ENCODE measurements at regions not wholly inside any gene's neighbourhood (a gene's known extent, or its start where the extent isn't known, plus 50 kb on each side); places are given as distances from the start of the nearest gene placed in this dataset.
"Not testable (repeated sequence)": the region's sequence is repeated elsewhere in the genome, so short reads cannot be mapped to it uniquely, and the experiment has no call there.

DNA sequence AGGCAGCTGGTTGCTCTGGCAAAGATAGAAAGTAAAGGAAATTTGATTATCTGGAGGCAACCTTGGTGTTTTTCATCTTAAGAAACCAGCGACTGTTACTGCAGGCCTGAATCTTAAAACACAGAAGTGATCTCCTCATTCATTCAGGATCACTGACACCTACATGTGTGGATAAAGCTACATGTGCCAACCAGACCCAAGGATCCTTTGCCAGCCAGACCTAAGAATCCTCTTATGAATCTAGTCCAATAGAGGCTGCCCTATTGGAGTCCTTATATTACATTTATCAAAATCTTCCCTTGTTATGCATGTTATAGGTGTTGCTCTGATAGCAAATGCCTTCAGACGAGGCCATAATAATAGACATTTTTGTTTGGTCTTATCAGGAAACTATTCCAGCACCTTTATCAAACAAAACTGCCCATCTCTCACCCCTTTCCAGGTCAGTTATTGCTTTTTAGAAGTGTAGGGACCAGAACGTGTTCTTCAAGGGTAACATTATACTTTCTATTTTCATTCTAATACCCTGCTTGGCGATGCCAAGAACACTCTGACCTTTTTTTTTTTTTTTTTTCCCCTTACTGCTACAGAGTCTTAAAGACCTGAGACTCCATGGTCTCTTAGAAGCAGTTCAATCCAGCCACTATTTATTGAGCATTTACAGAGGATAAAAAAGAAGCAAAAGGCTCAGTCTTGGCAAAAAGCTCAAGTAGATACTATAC is 175.5 kb upstream of the PTBP2 start:
- no peak for DNase-seq (ENCODE audit: low spot score)

DNA sequence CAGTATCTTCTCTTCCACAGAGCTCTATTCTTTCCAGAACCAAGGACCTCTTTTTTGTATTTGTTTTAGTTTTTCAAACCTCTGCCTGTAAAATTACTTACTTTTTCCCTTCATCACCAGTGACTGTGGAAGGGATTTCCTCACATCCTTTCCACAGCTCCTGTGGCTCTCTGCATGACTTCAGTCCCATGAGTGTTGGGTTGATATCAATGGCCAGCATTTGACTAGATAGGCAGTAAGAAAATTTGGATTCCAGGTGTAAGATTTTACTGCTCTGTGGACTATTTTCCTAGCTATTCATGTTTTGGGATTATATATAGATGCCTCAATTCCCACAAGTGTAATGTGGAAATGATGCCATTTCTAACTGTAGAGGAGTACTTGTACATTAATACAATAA is 171.5 kb upstream of the PTBP2 start:
- DNase-seq (ENCODE audit: low spot score) = no peak

DNA sequence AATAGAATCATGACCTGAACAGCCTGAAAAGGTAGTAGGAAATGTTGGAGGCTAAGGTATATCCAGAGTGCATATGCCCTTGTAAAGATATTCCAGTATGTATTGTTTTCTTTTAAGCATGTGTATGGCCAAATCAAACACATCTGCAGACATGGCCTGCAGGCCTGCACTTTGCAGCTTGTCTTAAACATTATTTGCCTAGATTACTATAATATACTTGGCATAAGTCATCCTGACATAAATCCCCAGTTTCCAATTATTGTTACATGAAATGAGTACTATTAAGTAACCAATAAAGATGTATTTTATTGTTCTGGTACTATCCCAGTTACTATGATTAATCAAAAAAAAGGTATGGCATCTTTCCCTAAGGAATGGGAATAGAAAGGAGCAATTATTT is 169.1 kb upstream of the PTBP2 start:
- no peak for DNase-seq (ENCODE audit: low spot score)

DNA sequence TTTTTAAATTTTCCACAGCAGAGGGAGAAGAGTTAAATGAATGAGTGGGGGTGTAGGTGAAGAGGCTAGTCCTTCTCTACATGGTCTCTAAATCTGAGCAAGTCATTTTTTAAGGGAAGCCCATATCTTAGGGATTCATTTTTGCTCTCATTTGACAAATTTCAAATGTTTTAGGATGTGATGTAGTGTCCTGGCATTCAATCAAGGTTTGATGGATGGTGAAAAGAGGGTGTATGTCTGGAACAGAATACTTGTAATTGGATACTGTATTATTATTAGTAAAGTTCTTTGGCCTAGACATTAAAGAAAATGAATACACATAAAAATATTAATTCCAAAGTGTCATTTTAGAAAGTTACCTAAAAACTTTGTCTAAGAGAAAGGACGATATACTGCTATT is 167.8 kb upstream of the PTBP2 start:
- no peak for DNase-seq (ENCODE audit: low spot score)

DNA sequence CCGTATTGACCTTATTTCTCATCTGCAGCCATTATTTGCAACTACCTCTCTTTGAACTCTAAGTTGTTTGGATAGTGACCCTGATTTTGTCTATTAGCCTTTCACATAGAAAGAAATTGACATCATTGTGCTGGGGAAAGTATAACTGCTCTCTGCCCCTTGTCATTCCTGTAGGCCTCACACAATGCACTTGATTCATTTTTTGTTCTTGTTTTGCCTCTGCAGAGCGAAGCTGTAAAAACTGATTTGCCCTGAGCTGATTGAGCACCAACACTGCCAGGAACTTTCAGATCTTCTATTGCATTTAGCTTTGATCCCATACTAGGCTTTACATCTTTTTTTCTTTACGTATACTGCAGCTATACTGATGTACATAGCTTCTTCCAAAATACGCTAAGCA is 167.2 kb upstream of the PTBP2 start:
- no peak for DNase-seq (ENCODE audit: low spot score)

DNA sequence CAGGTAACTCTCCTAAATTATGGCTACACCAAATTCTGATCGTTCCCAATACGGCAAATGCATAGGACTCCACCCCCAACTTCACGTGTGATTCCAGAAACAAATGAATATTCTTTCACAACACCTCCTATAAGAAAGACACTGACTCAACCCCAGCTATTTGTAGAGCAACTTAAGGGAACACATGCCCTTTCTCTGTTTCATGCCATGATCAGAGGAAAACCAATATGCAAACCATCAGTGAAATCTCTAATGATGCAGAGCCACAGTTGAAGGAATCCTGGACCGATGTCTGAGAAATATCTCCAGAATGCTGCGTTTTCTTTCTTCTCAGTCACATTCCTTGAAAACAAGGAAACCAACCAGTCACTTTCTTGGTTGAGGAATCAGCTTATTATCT is 164.2 kb upstream of the PTBP2 start:
- no peak for DNase-seq (ENCODE audit: low spot score)

DNA sequence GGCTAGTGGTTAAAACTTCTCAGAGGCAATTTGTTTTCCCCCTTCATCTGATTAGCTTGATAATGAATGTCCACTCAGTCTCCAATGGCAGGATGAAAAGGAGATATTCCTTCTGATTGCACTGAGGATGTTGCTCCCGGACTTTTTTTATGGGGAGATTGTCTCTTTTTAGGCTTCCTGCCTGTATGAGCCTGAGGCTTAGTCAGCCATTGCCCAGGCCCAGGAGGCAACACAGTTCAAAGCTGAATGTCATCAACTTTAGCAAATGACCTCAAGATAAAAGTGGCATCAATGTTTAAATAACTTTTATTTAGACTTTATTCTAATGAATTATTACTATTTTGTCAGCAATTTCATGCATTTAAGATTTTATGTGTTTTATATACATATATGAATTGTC is 162.9 kb upstream of the PTBP2 start:
- no peak for DNase-seq (ENCODE audit: low spot score)

DNA sequence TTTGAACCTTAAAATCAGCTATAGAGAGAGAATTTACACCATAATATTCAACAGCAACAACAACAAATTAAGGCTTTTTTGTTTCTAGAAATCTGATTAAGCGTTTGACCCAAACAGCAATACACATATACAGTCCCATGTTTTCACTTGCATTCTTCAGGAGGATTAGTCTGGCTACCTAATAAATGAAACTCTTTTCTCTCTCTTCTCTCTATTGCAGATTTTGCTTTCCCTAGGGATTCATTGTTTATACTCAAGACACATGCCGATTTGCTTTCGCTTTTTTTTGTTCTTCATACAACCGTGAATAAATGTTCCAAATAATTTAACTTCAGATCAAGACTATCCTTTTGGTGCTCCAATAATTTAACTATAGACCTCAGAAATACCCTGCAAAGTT is 162.4 kb upstream of the PTBP2 start:
- DNase-seq (ENCODE audit: low spot score) = no peak

DNA sequence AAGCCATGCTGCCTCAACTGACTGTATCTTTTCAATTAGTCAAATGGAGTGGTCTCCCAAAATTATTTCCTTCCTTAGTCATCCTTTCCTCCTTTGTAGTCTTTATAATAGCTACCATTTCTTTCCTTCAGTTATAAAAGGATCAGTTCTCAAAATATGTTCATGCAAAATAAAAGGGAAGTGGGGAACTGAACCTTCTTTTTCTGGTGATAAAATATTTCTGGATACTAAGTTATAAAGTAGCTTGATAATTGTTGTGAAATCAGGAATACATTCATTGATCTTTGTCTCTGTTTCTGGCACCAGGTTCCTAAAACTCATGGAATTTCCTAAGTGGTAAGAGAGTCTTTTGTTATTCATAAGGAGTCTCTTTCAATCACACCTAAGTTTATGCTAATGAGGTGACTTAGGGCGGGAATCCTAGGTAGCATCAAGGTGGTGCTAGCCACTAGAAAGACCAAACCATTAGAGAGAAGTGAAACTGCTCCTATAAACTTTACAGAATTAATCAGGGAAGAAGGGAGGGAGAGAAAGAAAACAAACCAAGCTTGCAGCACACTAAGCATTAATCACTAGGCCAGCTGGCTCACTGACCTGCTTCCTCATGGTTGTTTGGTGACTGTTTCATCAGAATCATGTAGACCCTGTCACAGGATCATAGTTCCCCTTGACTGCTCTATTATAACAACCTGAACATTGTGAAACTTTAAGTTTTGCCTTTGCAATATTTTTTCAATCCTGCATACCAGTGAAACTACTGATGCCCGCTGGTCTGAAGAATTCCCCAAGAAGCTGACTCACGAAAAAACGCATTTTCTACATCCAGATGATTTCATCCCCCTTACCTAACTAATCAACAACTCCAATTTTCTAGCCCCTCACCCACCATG is 161.6 kb upstream of the PTBP2 start:
- no peak for DNase-seq (ENCODE audit: low spot score)

DNA sequence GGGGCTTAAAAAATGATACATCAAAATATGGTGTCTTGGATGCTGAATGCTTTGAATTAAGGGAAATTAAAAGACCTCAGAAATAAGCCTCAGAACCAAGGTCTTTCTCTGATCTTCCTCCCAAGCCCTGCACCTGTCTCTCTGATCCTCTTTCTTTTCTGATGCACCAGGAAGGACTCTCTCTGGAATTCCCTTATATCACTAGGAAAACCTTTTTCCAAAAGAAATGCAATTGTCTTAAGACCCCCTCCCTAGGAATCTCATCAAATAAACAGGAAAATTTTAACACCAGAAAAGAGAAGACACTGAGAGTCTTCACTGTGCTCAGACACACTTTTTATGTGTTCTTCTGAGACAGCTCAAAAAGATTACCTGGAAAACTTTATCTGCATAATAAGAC is 159.5 kb upstream of the PTBP2 start:
- no peak for DNase-seq (ENCODE audit: low spot score)

DNA sequence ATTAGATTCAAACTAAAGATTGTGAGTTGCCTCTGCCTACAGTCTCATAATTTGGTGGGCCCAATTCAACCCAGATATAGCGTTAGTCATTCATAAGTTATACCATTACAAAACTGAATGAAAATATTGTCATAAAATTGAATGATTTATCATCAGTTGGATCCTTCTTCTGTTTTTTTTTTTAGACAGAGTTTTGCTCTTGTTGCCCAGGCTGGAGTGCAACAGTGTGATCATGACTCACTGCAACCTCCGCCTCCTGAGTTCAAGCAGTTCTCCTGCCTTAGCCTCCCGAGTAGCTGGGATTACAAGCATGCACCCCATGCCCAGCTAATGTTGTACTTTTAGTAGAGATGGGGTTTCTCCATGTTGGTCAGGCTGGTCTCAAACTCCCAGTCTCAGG is 157.2 kb upstream of the PTBP2 start:
- DNase-seq (ENCODE audit: low spot score) = not testable (repeated sequence)

DNA sequence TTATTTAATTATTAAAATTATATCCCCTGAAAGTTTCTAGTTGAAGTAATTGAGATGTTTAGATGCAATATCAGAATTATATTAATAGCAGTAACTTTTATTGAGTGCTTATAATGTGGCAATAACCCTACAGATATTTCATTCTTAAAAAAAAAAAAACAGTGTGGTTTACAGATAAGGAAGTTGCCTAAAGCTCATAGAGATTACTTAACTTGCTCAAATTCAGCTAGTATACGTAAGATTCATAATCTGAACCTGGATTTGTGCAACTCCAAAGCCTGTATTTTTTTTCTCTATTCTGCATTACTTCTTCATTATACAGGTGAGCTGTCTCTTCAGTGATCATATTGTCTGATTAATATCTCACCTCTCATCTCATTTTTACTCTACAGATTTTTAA is 156.0 kb upstream of the PTBP2 start:
- no peak for DNase-seq (ENCODE audit: low spot score)

DNA sequence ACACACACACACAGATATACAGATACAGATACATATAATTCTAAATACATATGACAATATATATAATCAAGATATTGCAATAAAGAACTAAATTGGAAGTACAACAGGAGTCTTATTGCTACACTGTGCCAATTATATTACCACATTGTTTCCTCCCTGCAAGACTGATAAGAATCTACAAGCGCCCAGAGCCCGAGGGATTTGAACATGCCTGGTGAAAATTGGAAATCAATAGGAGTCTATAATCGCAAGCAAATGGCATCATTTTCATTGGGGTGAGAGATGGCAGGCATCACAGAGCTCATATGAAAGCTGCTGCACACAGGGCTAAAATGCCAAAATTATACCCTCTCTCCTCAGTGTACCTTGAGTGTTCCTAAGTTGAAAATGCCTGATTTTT is 152.9 kb upstream of the PTBP2 start:
- no peak for DNase-seq (ENCODE audit: low spot score)

DNA sequence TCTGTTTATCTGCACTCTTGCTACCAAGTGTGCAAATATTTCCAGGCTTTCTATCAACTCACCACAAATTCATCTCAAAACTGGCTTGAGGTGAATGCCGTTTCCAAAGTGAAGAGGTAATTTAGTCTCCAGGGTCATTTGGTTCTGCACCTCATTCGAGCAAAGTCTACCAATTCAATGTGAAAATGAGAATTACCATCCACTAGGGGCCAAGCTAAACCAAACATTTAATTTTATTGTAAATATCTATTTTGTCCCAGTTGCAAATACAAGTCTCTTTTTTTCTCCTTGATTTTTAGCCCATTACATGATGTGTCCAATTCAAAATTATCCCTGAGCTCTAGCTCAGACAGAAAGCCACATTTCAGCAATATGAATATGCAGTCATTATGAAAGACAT is 152.3 kb upstream of the PTBP2 start:
- DNase-seq (ENCODE audit: low spot score) = no peak

DNA sequence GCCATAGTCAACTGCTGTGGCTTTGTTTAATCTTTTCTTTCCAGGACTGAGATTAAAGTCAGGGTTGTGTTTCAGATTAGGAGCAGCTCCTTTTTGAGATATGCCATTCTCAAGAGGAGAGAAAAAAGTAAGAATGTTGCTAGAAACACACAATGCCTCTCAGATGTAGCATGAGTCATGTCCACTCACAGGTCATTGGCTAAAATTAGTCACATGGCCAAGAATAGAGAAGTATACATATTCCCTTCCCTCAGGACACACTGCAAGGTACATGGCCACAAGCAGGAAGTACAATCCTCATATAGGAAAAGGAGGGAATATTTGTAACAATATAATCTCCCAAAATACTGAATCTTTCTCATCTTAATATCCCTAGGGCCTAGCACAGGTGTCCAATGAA is 141.9 kb upstream of the PTBP2 start:
- DNase-seq (ENCODE audit: low spot score) = no peak

DNA sequence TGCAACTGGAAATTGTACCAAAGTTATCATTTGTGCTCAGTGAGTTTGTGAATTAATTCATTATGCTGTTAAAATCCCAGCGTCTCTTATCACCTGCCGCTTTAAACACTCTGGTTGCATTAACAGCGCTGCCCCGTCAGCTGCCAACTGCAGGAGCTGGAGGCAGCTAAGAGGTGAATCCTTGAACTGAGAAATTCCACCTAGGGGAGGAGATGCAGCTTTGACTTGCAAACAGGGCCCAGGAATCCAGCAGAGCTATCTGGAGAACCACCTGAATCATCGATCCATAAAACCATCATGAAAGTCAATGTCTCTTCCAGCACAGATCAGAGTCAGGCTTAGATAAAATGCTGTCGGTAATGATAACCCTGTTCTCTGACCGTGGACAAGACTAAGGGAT is 140.7 kb upstream of the PTBP2 start:
- no peak for DNase-seq (ENCODE audit: low spot score)

DNA sequence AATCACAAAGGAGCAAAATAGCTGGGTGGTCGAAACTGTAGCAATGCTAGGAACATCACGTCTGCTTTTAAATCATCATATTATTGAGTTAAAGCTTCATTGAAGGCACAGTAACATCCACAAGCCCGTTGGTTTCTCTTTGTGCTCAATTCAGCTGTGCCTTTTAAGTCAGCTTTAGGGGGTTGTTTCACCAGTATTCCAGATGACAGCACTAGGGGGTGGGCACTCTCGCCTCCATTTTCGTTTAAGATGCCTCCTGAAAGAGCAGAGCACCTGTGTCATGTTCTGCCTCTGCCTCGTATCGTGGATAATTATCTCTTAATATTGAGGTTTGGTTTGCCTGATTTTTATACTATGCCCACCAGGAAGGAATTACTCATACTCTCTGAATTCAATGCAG is 139.8 kb upstream of the PTBP2 start:
- no peak for DNase-seq (ENCODE audit: low spot score)

DNA sequence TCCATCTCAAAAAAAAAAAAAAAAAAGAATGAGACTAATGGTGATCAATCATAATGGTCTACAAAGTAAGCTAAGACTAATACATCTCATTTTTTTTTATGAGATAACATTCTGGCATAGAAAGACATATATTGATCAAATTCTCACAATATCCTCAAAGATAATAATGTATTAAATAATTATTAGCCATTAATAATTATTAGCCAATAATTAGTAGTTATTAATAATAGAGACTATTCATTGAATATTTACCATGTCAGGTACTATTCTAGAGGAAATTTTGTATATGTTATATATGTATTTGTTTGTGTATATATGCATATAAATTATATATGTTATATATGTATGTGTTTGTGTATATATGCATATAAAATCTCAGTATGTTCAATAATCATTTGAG is 137.7 kb upstream of the PTBP2 start:
- DNase-seq (ENCODE audit: low spot score) = no peak

DNA sequence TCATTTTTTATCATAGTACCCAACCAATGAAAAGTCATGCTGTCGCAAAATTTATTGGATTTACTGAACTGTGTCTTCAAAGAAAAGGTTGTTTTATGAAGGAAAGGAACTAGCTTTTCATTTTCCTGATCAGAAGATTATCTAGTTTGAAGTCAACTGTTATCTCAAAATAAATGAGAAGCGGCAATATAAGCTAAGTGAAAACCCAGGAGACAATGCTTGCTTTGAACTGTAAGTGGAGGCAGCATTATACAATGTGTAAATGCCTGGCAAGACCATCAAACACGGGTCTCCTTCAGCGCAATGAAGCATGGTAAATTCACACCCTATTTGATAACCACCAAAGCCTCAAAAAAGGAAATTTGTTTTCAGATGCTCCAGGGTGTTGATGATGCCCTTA is 134.4 kb upstream of the PTBP2 start:
- no peak for DNase-seq (ENCODE audit: low spot score)

DNA sequence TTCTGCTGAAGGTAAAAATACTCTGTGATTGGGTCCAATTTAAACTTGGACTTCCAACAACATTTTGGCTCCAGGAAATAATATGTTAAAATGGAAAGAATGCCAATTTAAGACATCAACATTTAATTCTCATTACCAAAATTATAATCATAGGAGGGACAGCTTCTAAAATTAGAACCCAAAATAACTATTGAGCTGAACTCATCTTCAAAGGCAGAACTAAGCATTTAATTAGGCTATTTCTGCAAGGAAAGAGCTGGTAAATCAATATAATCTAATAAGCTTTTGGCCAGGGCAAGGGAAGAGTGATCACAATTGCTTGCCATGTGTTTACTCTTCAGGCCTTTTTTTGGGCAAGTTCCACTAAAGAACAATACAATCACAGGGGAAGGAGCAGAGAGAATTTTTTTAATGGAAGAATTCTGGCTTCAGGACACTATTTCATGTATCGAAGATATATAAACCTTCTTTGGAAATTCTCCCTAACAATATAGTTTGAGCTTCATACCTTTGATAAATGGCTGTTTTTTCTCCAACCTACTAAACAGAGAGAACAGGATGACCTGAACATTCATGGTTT is 133.1 kb upstream of the PTBP2 start:
- DNase-seq (ENCODE audit: low spot score) = no peak

DNA sequence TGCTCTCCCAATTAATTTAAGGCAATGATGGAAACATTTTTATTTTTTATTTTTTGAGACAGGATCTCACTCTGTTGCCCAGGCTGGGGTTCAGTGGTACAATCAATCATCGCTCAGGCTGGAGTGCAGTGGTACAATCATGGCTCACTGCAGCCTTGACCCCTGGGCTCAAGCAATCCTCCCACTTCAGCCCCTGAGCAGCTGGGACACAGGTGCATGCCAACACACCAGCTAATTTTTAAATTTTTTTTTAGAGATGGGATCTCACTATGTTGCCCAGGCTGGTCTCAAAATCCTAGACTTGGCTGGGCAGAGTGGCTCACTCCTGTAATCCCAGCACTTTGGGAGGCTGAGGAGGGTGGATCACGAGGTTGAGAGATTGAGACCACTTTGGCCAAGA is 126.1 kb upstream of the PTBP2 start:
- not testable (repeated sequence) for DNase-seq (ENCODE audit: low spot score)

DNA sequence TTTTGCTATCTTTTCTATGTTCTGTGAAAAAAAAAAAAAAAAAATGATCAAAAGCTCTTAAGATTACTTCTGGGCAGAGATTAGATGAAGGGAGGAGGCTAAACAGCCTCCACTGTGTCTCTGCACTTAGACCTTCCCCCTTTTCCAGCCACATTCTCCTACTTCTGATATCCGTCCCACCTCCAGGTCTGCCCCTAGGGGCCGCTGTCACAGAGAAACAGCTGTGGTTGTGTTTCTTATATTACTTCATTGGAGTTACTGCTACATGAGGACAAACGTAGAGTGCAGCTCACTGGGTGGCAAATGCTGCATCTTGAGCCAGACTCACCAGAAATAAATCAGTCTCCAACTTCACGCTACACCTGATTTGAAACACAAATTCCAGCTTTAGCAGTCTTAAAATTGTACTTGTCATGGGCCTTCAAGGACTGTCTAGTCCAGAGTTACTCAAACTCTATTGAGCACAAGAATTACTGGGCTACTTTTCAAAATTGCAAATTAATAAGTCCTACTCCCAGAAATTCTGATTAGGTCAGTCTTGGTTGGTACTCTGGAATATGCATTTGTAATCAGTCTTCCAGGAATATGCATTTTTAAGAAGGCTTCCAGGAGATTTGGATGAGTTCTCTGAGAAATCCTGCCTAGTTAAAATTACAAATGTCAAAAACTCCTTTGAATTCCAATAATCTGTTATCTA is 125.2 kb upstream of the PTBP2 start:
- DNase-seq (ENCODE audit: low spot score) = peak; percentile 40

DNA sequence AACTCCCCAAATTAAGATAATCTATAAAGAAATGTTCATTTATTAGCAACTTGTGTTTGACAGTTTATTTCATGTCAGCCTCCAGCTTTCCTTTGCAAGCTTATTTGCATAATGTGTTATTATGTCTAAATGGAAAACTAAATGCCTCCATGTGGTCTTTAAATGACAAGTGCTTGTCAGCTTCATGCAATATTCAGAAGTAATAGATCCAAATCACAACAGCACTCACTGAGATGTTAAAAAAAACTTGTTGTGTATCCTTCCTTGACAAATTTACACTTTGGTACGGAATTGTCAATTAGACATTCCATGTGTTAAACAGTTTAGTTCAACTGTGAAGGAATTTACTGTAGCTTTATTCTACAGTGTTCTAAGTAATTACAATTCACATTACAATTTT is 124.4 kb upstream of the PTBP2 start:
- no peak for DNase-seq (ENCODE audit: low spot score)

Measured in germinal center (tissue), 1 donor.